ENCODE measurements at regions not wholly inside any gene's neighbourhood (a gene's known extent, or its start where the extent isn't known, plus 50 kb on each side); places are given as distances from the start of the nearest gene placed in this dataset.

GRCh38 chr2:219911541-219911940 is 284.1 kb downstream of the SLC4A3 start:
- Histone ChIP-seq H3K36me3 (ENCODE audit: insufficient read depth, low read length) (no peaks in the 10 kb centered on the region), H3K4me2 (ENCODE audit: low read length) (no peak overlapping the region), H3K27me3 (ENCODE audit: insufficient read depth, low read length) (no peaks in the 10 kb centered on the region), H3K79me2 (ENCODE audit: insufficient read depth, low read length) (no peaks in the 10 kb centered on the region), H3K27ac (ENCODE audit: low read depth, low read length) (no peak overlapping the region), H3K9me3 (ENCODE audit: insufficient read depth, low read depth, low read length) (no peaks in the 10 kb centered on the region), H3K4me3 (ENCODE audit: insufficient read depth, low read depth, low read length) (no peak overlapping the region), H3K9ac (ENCODE audit: low read length) (no peak overlapping the region), H2AFZ (ENCODE audit: low read depth, low read length) (no peak overlapping the region), H4K20me1 (ENCODE audit: insufficient read depth, low read length) (no peaks in the 10 kb centered on the region), H3K4me1 (ENCODE audit: insufficient read depth, low read length) (no peaks in the 10 kb centered on the region)
- DNase-seq (ENCODE audit: low read depth) (peak; percentile 25), FAIRE-seq (no peak)
- peaks cover 11% of the 10 kb centered on the region for H3K4me1 Mint-ChIP-seq (ENCODE audit: low read depth, unreplicated experiment)
- H3K27me3 Mint-ChIP-seq (ENCODE audit: low read depth, unreplicated experiment) = peaks cover 3% of the 10 kb centered on the region
- H3K9me3 Mint-ChIP-seq (ENCODE audit: unreplicated experiment) = no peaks in the 10 kb centered on the region
- TF ChIP-seq EZH2 (IDR thresholded peaks at IDR 0.05; ENCODE audit: insufficient read depth, low read length) (no peak), CTCF (IDR thresholded peaks at IDR 0.05; ENCODE audit: insufficient read depth, low read depth, low read length) (no peak)
- no peak overlapping the region for H3K27ac Mint-ChIP-seq (ENCODE audit: unreplicated experiment)
- no peaks in the 10 kb centered on the region for H3K36me3 Mint-ChIP-seq (ENCODE audit: low read depth, unreplicated experiment)
- H3K4me3 Mint-ChIP-seq (ENCODE audit: unreplicated experiment) = no peak overlapping the region

- H3K27ac ChIP-seq (ENCODE audit: low read depth, low read length) = no peak overlapping the region
- DNase-seq (ENCODE audit: low read depth) (peak; percentile 66), FAIRE-seq (no peak)
- no peaks in the 10 kb centered on the region for H4K20me1 ChIP-seq (ENCODE audit: insufficient read depth, low read length)
- peaks cover 3% of the 10 kb centered on the region for H3K27me3 Mint-ChIP-seq (ENCODE audit: low read depth, unreplicated experiment)
- no peak overlapping the region for H3K4me3 ChIP-seq (ENCODE audit: insufficient read depth, low read depth, low read length)
- H3K4me2 ChIP-seq (ENCODE audit: low read length) = peak overlapping the region; percentile 38
- no peaks in the 10 kb centered on the region for H3K36me3 Mint-ChIP-seq (ENCODE audit: low read depth, unreplicated experiment)
- no peak overlapping the region for H3K4me3 Mint-ChIP-seq (ENCODE audit: unreplicated experiment)
- H3K4me1 Mint-ChIP-seq (ENCODE audit: low read depth, unreplicated experiment) = peaks cover 11% of the 10 kb centered on the region
- no peak overlapping the region for H3K9ac ChIP-seq (ENCODE audit: low read length)
- no peaks in the 10 kb centered on the region for H3K79me2 ChIP-seq (ENCODE audit: insufficient read depth, low read length)
- TF ChIP-seq CTCF (IDR thresholded peaks at IDR 0.05; ENCODE audit: insufficient read depth, low read depth, low read length) = peak; percentile 10
- no peak for TF ChIP-seq EZH2 (IDR thresholded peaks at IDR 0.05; ENCODE audit: insufficient read depth, low read length)
- H3K36me3 ChIP-seq (ENCODE audit: insufficient read depth, low read length) = no peaks in the 10 kb centered on the region
- H3K27me3 ChIP-seq (ENCODE audit: insufficient read depth, low read length) = no peaks in the 10 kb centered on the region
- peak overlapping the region; percentile 47 for H2AFZ ChIP-seq (ENCODE audit: low read depth, low read length)
- H3K4me1 ChIP-seq (ENCODE audit: insufficient read depth, low read length) = no peaks in the 10 kb centered on the region
- H3K9me3 Mint-ChIP-seq (ENCODE audit: unreplicated experiment) = no peaks in the 10 kb centered on the region
- no peaks in the 10 kb centered on the region for H3K9me3 ChIP-seq (ENCODE audit: insufficient read depth, low read depth, low read length)
- H3K27ac Mint-ChIP-seq (ENCODE audit: unreplicated experiment) = peak overlapping the region; percentile 80
These were observed 285.1 kb downstream of the SLC4A3 start for GRCh38 chr2:219912491-219912921.

- no peak overlapping the region for H3K4me3 Mint-ChIP-seq (ENCODE audit: unreplicated experiment)
- DNase-seq (ENCODE audit: low read depth) (no peak), FAIRE-seq (no peak)
- no peaks in the 10 kb centered on the region for H3K36me3 ChIP-seq (ENCODE audit: insufficient read depth, low read length)
- peaks cover 11% of the 10 kb centered on the region for H3K4me1 Mint-ChIP-seq (ENCODE audit: low read depth, unreplicated experiment)
- no peaks in the 10 kb centered on the region for H3K9me3 Mint-ChIP-seq (ENCODE audit: unreplicated experiment)
- no peaks in the 10 kb centered on the region for H3K36me3 Mint-ChIP-seq (ENCODE audit: low read depth, unreplicated experiment)
- no peak overlapping the region for H3K27ac Mint-ChIP-seq (ENCODE audit: unreplicated experiment)
- TF ChIP-seq CTCF (IDR thresholded peaks at IDR 0.05; ENCODE audit: insufficient read depth, low read depth, low read length) (no peak), EZH2 (IDR thresholded peaks at IDR 0.05; ENCODE audit: insufficient read depth, low read length) (no peak)
- no peak overlapping the region for H3K27ac ChIP-seq (ENCODE audit: low read depth, low read length)
- peaks cover 3% of the 10 kb centered on the region for H3K27me3 Mint-ChIP-seq (ENCODE audit: low read depth, unreplicated experiment)
- H3K4me2 ChIP-seq (ENCODE audit: low read length) = no peak overlapping the region
- no peaks in the 10 kb centered on the region for H3K9me3 ChIP-seq (ENCODE audit: insufficient read depth, low read depth, low read length)
- no peaks in the 10 kb centered on the region for H3K79me2 ChIP-seq (ENCODE audit: insufficient read depth, low read length)
- no peaks in the 10 kb centered on the region for H3K27me3 ChIP-seq (ENCODE audit: insufficient read depth, low read length)
- H3K4me1 ChIP-seq (ENCODE audit: insufficient read depth, low read length) = no peaks in the 10 kb centered on the region
- H3K9ac ChIP-seq (ENCODE audit: low read length) = no peak overlapping the region
- no peaks in the 10 kb centered on the region for H4K20me1 ChIP-seq (ENCODE audit: insufficient read depth, low read length)
- no peak overlapping the region for H2AFZ ChIP-seq (ENCODE audit: low read depth, low read length)
- no peak overlapping the region for H3K4me3 ChIP-seq (ENCODE audit: insufficient read depth, low read depth, low read length)
These were observed 287.1 kb downstream of the SLC4A3 start for GRCh38 chr2:219914577-219914976.
